HepG2 (cell line): ENCODE measurements at regions not wholly inside any gene's neighbourhood (a gene's known extent, or its start where the extent isn't known, plus 50 kb on each side); places are given as distances from the start of the nearest gene placed in this dataset.

Experiments used
- CTCF ChIP-seq: sonication (generic); formaldehyde crosslinking; IDR thresholded peaks from 2 replicates; pipeline ENCODE4 v1.5.0; 2020; ENCODE audit warnings: mild to moderate bottlenecking, missing genetic modification reagents, moderate library complexity
- DNMT1 ChIP-seq: sonication (generic); formaldehyde crosslinking; IDR thresholded peaks from 2 replicates; pipeline ENCODE4 v1.5.1; 2020; ENCODE audit warnings: mild to moderate bottlenecking, missing genetic modification reagents
- ELF1 ChIP-seq: sonication (generic); formaldehyde crosslinking; IDR thresholded peaks from 2 replicates; pipeline ENCODE4 v1.4.0; 2020; ENCODE audit warnings: missing genetic modification reagents
- GRHL1 ChIP-seq: sonication (generic); formaldehyde crosslinking; conservative IDR thresholded peaks from 2 replicates; pipeline ENCODE4 v1.8.0; 2022; ENCODE audit warnings: missing genetic modification reagents
- HIC2 ChIP-seq: sonication (generic); formaldehyde crosslinking; IDR thresholded peaks from 2 replicates; pipeline ENCODE4 v1.9.0; 2022; ENCODE audit warnings: low read depth, missing genetic modification reagents
- HOXA7 ChIP-seq: sonication (generic); formaldehyde crosslinking; IDR thresholded peaks from 2 replicates; pipeline ENCODE4 v1.8.1; 2022; ENCODE audit warnings: mild to moderate bottlenecking, missing genetic modification reagents, moderate library complexity
- IRX3 ChIP-seq: sonication (generic); formaldehyde crosslinking; IDR thresholded peaks from 2 replicates; pipeline ENCODE4 v1.8.1; 2023; ENCODE audit warnings: mild to moderate bottlenecking, low read depth, missing genetic modification reagents, borderline replicate concordance
- JARID2 ChIP-seq: sonication (generic); formaldehyde crosslinking; IDR thresholded peaks from 2 replicates; pipeline ENCODE4 v1.8.1; 2023; ENCODE audit warnings: missing genetic modification reagents, inconsistent platforms; ENCODE audit not compliant: insufficient replicate concordance
- PAWR ChIP-seq: sonication (generic); formaldehyde crosslinking; IDR thresholded peaks from 2 replicates; pipeline ENCODE4 v1.4.0; 2020; ENCODE audit warnings: missing genetic modification reagents, mild to moderate bottlenecking, borderline replicate concordance
- PHF5A ChIP-seq: IDR thresholded peaks from one replicate; pipeline ENCODE4 v1.6.1; 2018; ENCODE audit warnings: low read depth, missing genetic modification reagents; ENCODE audit not compliant: unreplicated experiment
- RFX1 ChIP-seq: fragments of 450-650 bp; IDR thresholded peaks from 2 replicates; pipeline ENCODE4 v1.6.1; 2017
- ZFP36L2 ChIP-seq: sonication (generic); formaldehyde crosslinking; IDR thresholded peaks from 2 replicates; pipeline ENCODE4 v1.4.0; 2020; ENCODE audit warnings: missing genetic modification reagents
- ZNF609 ChIP-seq: sonication (generic); formaldehyde crosslinking; IDR thresholded peaks from 2 replicates; pipeline ENCODE4 v1.4.0; 2020; ENCODE audit warnings: mild to moderate bottlenecking, missing genetic modification reagents, borderline replicate concordance
- ZNF639 ChIP-seq: conservative IDR thresholded peaks from 2 replicates; pipeline ENCODE4 v1.6.1; 2018; ENCODE audit warnings: missing genetic modification reagents
- ZSCAN20 ChIP-seq: sonication (generic); formaldehyde crosslinking; IDR thresholded peaks from 2 replicates; pipeline ENCODE4 v1.4.0; 2020; ENCODE audit warnings: missing genetic modification reagents, mild to moderate bottlenecking, borderline replicate concordance

GRCh38 chrX:20477219-20477618, 210.5 kb upstream of the RPS6KA3 start (continued):
- TF ChIP-seq ZNF609 (CRISPR knock-in tag) (no peak; the same call in 1 of the 2 replicates), PHF5A (no peak), ZFP36L2 (CRISPR knock-in tag) (no peak), PAWR (CRISPR knock-in tag) (no peak), RFX1 (no peak), HOXA7 (CRISPR knock-in tag) (no peak), DNMT1 (no peak), JARID2 (CRISPR knock-in tag) (no peak), ELF1 (no peak), GRHL1 (CRISPR knock-in tag) (no peak), ZSCAN20 (no peak), ZNF639 (CRISPR knock-in tag) (no peak), HIC2 (CRISPR knock-in tag) (no peak), CTCF (CRISPR knock-in tag) (no peak), IRX3 (CRISPR knock-in tag) (no peak)
